Retinal pigment epithelial cell (primary cell): ENCODE measurements at regions not wholly inside any gene's neighbourhood (a gene's known extent, or its start where the extent isn't known, plus 50 kb on each side); places are given as distances from the start of the nearest gene placed in this dataset.

Source experiments
- DNase-seq: peaks from one replicate; pipeline ENCODE4 v3.0.0-alpha.2; 2010; ENCODE audit warnings: low read depth
- H3K4me3 ChIP-seq: 2 replicates; pipeline ENCODE4 v1.5.1; 2011; ENCODE audit warnings: mild to moderate bottlenecking, low read length, control low read depth, moderate library complexity
- CTCF ChIP-seq: conservative IDR thresholded peaks from 2 replicates; pipeline ENCODE4 v1.5.1; 2011; ENCODE audit warnings: low read depth, low read length, control low read depth, inconsistent platforms

DNA sequence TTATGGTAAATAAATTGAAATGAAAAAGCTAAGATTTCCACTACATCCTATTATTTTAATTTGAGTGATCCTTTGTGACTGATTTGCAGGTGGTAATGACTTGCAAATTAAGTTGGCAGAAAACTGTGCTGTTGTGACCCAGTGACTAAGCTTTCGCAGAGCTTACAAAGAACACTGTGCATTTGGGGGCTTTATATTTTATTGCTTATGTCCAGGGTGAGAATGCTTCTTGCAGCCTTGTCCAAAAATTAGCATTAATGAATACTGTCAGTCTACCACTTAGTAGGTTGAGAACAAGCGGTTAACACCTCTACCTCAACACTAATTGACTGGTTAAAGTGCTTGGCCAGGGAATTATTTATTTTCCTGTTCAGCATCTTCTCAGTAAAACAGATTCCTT, 991.3 kb upstream of the DIAPH2 start:
- H3K4me3 ChIP-seq = no peak overlapping the region
- no peak for DNase-seq
- TF ChIP-seq CTCF = no peak

DNA sequence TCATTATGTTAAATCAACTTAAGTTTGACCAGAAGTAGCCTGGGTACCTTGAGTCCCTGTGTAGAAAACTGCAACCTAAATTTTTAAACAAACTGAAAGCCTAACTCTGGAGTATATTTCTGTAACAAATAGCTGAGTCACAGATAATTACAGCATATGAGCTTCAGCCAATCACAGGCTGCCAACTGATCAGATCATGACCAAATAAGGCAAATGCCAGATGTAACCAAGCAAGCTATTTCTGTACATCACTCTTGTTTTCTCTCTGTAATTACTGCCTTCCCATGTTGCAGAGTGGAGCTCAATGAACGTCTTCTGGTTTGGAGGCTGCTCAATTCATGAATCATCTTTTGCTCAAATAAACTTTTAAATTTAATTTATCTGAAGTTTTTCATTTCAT, 980.9 kb upstream of the DIAPH2 start:
- DNase-seq = no peak
- no peak overlapping the region for H3K4me3 ChIP-seq
- TF ChIP-seq CTCF = no peak

GRCh38 chrX:95716841-95717240, 967.8 kb upstream of the DIAPH2 start:
- no peak for DNase-seq
- H3K4me3 ChIP-seq = no peak overlapping the region
- no peak for TF ChIP-seq CTCF

DNA sequence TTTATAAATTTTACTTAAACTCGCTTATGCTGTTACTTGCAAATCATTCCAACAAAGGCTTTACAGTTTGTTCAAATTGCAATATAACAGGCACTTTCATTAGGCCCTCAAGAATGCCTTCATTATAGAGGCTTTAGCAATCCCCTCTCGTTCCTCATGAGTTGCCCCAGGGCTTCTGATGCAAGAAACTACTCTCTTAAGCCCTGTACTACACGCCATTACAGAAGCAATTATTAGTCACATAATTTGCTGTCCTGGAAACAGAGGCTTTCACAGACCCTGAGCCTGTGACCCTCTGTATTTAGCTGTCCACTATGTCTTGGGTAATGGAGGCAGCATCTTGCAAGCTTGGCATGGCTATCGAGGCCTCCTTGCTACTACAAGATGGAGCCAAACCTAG, 965.9 kb upstream of the DIAPH2 start:
- TF ChIP-seq CTCF = no peak
- no peak for DNase-seq
- no peak overlapping the region for H3K4me3 ChIP-seq

- TF ChIP-seq CTCF = no peak
- DNase-seq = no peak
- no peak overlapping the region for H3K4me3 ChIP-seq
Measured at GRCh38 chrX:95721011-95721410, 963.6 kb upstream of the DIAPH2 start.

DNA sequence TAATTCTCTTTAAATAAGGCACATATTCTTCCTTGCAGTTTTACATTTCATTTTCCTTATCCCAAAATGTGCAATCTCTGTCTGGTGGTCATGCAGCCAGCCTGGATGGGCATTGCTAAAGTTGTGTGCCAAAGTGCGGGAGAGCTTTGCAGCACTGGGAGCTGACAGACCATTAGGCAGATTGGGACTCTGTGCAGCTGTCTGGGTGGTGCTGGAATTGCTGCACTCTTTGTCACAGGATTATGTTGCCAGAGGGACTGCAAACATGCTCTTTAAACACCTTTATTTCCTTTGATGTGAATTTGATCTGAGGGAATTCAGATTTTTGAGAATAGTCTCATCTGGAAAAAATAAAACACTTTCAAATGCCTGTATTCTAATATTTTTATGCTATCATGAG, 956.2 kb upstream of the DIAPH2 start:
- no peak overlapping the region for H3K4me3 ChIP-seq
- no peak for TF ChIP-seq CTCF
- DNase-seq = no peak

DNA sequence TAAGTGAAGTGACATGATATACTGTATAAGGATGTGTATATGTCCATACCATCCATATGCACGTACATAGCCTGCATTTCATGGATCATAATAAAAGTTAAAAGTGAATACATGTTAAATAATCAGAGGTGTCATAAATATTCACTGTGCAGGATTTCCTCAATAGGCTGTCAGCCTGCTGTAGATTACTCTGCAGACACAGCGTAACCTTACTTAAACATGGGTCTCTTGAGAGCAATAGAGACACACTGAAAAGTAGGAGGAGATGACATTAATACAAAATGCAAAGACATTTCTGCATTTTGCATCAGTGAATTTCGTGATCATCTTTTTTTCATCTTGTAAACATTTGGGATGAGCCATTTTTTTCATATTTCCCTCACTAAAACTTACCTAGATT, 955.2 kb upstream of the DIAPH2 start:
- TF ChIP-seq CTCF = no peak

More for the DNA sequence above, 955.2 kb upstream of the DIAPH2 start:
- no peak for DNase-seq
- H3K4me3 ChIP-seq = no peak overlapping the region
